WTC11 (cell line): ENCODE measurements at regions not wholly inside any gene's neighbourhood (a gene's known extent, or its start where the extent isn't known, plus 50 kb on each side); places are given as distances from the start of the nearest gene placed in this dataset.
A peak's percentile ranks its signal among the peaks of the same experiment; 100 is the strongest.
"Not testable (repeated sequence)": the region's sequence is repeated elsewhere in the genome, so short reads cannot be mapped to it uniquely, and the experiment has no call there.

ENCODE experiments used
- ATAC-seq: fragments of 200-7000 bp; cut with Tn5 transposase; 2 replicates; pipeline ENCODE4 v1.10.0; 2021; ENCODE audit warnings: mild to moderate bottlenecking, moderate library complexity
- CTCF ChIA-PET: fragments of 300-600 bp; sonication (Branson Sonifier 250); formaldehyde crosslinking; loops from one replicate; lab custom pipeline; 2021; ENCODE audit warnings: antibody characterized with exemption; lab: Charles Lee
- POLR2A ChIA-PET: fragments of 350-600 bp; sonication (Branson Sonifier 250); formaldehyde crosslinking; loops from one replicate; lab custom pipeline; 2021; ENCODE audit warnings: antibody characterized with exemption; lab: Charles Lee
- DNase-seq: peaks from one replicate; pipeline ENCODE4 v3.0.0; 2021; ENCODE audit warnings: low spot score
- H3K27ac Mint-ChIP-seq: 2 replicates; pipeline ENCODE4 v1.8.0; 2021; ENCODE audit warnings: mixed read lengths
- H3K27me3 Mint-ChIP-seq: 2 replicates; pipeline ENCODE4 v1.8.0; 2021; ENCODE audit warnings: low read depth, mild to moderate bottlenecking, moderate library complexity, mixed read lengths
- H3K36me3 Mint-ChIP-seq: 2 replicates; pipeline ENCODE4 v1.8.0; 2021; ENCODE audit warnings: mixed read lengths
- H3K4me1 Mint-ChIP-seq: 2 replicates; pipeline ENCODE4 v1.8.0; 2022; ENCODE audit warnings: mixed read lengths
- H3K4me3 Mint-ChIP-seq: 2 replicates; pipeline ENCODE4 v1.8.0; 2021; ENCODE audit warnings: mild to moderate bottlenecking, moderate library complexity, mixed read lengths
- H3K9me3 Mint-ChIP-seq: 2 replicates; pipeline ENCODE4 v1.8.0; 2021; ENCODE audit warnings: mixed read lengths
- ELF4 ChIP-seq: sonication (generic); formaldehyde crosslinking; IDR thresholded peaks from 2 replicates; pipeline ENCODE4 v1.8.1; 2022; ENCODE audit warnings: low read depth, mild to moderate bottlenecking, moderate library complexity, missing genetic modification reagents
- ETV6 ChIP-seq: sonication (generic); formaldehyde crosslinking; IDR thresholded peaks from 2 replicates; pipeline ENCODE4 v1.8.1; 2022; ENCODE audit warnings: mild to moderate bottlenecking, missing genetic modification reagents
- GABPB1 ChIP-seq: sonication (generic); formaldehyde crosslinking; IDR thresholded peaks from 2 replicates; pipeline ENCODE4 v1.8.1; 2023; ENCODE audit warnings: mild to moderate bottlenecking, missing genetic modification reagents
- JAZF1 ChIP-seq: fragments of 250-450 bp; sonication (Bioruptor Pico); IDR thresholded peaks from 2 replicates; pipeline ENCODE4 v1.9.0; 2021; ENCODE audit warnings: moderate library complexity, mild to moderate bottlenecking, inconsistent platforms
- JUN ChIP-seq: sonication (generic); formaldehyde crosslinking; IDR thresholded peaks from 2 replicates; pipeline ENCODE4 v1.8.0; 2023; ENCODE audit warnings: mild to moderate bottlenecking, missing genetic modification reagents
- KAT7 ChIP-seq: sonication (generic); formaldehyde crosslinking; IDR thresholded peaks from 2 replicates; pipeline ENCODE4 v1.8.1; 2023; ENCODE audit warnings: missing genetic modification reagents, mild to moderate bottlenecking, borderline replicate concordance
- MXD4 ChIP-seq: fragments of 250-450 bp; sonication (Bioruptor Pico); IDR thresholded peaks from 2 replicates; pipeline ENCODE4 v1.8.0; 2021; ENCODE audit warnings: mild to moderate bottlenecking, moderate library complexity, borderline replicate concordance
- MYBL2 ChIP-seq: sonication (generic); formaldehyde crosslinking; IDR thresholded peaks from 2 replicates; pipeline ENCODE4 v1.8.1; 2023; ENCODE audit warnings: mild to moderate bottlenecking, moderate library complexity, missing genetic modification reagents
- OVOL2 ChIP-seq: fragments of 250-450 bp; sonication (Bioruptor Pico); IDR thresholded peaks from 2 replicates; pipeline ENCODE4 v1.9.0; 2021; ENCODE audit warnings: mild to moderate bottlenecking, borderline replicate concordance
- SMAD3 ChIP-seq: sonication (generic); formaldehyde crosslinking; IDR thresholded peaks from 2 replicates; pipeline ENCODE4 v1.8.0; 2022; ENCODE audit warnings: missing genetic modification reagents, mild to moderate bottlenecking, borderline replicate concordance
- TCF7 ChIP-seq: sonication (generic); formaldehyde crosslinking; IDR thresholded peaks from 2 replicates; pipeline ENCODE4 v1.8.0; 2022; ENCODE audit warnings: mild to moderate bottlenecking, low read depth, missing genetic modification reagents, moderate library complexity
- ZBTB43 ChIP-seq: sonication (generic); formaldehyde crosslinking; IDR thresholded peaks from 2 replicates; pipeline ENCODE4 v1.8.1; 2023; ENCODE audit warnings: mild to moderate bottlenecking, missing genetic modification reagents
- ZNF138 ChIP-seq: sonication (generic); formaldehyde crosslinking; conservative IDR thresholded peaks from 2 replicates; pipeline ENCODE4 v1.8.1; 2022; ENCODE audit warnings: mild to moderate bottlenecking, moderate library complexity, missing genetic modification reagents
- TF ChIP-seq, protein P1 (sequence below): fragments of 250-450 bp; sonication (Bioruptor Pico); IDR thresholded peaks from 2 replicates; pipeline ENCODE4 v1.9.0; 2021; ENCODE audit warnings: mild to moderate bottlenecking
- TF ChIP-seq, protein P2 (sequence below): sonication (generic); formaldehyde crosslinking; IDR thresholded peaks from 2 replicates; pipeline ENCODE4 v1.8.1; 2022; ENCODE audit warnings: missing genetic modification reagents, borderline replicate concordance
- TF ChIP-seq, protein P3 (sequence below): sonication (generic); formaldehyde crosslinking; IDR thresholded peaks from 2 replicates; pipeline ENCODE4 v1.8.0; 2022; ENCODE audit warnings: mild to moderate bottlenecking, missing genetic modification reagents
- TF ChIP-seq, protein P4 (sequence below): sonication (generic); formaldehyde crosslinking; IDR thresholded peaks from 2 replicates; pipeline ENCODE4 v1.8.0; 2022; ENCODE audit warnings: missing genetic modification reagents

DNA sequence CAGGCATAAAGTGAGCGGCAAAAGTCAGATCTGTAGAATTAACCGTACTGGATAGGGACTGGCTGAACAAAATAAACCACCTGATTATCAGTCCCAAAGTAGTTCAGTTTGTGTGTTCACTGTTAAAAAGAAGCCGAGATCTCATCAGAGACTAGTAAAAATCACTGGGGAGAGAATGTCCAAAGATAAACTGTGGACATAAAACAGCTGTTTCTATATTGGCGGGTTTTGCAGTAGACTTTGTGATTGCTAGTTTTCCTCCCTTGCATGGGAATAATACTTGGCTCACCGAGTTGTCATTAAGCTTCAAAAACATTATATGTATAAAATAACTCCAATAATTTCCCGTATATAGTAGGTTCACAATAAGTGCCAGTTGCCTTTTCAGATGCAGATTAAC lies 114.2 kb upstream of the ID4 start (continued):
- TF ChIP-seq, protein P1, sequence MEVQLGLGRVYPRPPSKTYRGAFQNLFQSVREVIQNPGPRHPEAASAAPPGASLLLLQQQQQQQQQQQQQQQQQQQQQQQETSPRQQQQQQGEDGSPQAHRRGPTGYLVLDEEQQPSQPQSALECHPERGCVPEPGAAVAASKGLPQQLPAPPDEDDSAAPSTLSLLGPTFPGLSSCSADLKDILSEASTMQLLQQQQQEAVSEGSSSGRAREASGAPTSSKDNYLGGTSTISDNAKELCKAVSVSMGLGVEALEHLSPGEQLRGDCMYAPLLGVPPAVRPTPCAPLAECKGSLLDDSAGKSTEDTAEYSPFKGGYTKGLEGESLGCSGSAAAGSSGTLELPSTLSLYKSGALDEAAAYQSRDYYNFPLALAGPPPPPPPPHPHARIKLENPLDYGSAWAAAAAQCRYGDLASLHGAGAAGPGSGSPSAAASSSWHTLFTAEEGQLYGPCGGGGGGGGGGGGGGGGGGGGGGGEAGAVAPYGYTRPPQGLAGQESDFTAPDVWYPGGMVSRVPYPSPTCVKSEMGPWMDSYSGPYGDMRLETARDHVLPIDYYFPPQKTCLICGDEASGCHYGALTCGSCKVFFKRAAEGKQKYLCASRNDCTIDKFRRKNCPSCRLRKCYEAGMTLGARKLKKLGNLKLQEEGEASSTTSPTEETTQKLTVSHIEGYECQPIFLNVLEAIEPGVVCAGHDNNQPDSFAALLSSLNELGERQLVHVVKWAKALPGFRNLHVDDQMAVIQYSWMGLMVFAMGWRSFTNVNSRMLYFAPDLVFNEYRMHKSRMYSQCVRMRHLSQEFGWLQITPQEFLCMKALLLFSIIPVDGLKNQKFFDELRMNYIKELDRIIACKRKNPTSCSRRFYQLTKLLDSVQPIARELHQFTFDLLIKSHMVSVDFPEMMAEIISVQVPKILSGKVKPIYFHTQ (CRISPR knock-in tag) = no peak
- TF ChIP-seq MYBL2 (CRISPR knock-in tag) (no peak), KAT7 (CRISPR knock-in tag) (no peak), JAZF1 (CRISPR knock-in tag) (no peak), TCF7 (CRISPR knock-in tag) (no peak), SMAD3 (CRISPR knock-in tag) (no peak), JUN (CRISPR knock-in tag) (no peak)
- TF ChIP-seq, protein P2, sequence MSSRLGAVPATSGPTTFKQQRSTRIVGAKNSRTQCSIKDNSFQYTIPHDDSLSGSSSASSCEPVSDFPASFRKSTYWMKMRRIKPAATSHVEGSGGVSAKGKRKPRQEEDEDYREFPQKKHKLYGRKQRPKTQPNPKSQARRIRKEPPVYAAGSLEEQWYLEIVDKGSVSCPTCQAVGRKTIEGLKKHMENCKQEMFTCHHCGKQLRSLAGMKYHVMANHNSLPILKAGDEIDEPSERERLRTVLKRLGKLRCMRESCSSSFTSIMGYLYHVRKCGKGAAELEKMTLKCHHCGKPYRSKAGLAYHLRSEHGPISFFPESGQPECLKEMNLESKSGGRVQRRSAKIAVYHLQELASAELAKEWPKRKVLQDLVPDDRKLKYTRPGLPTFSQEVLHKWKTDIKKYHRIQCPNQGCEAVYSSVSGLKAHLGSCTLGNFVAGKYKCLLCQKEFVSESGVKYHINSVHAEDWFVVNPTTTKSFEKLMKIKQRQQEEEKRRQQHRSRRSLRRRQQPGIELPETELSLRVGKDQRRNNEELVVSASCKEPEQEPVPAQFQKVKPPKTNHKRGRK (CRISPR knock-in tag) = no peak

DNA sequence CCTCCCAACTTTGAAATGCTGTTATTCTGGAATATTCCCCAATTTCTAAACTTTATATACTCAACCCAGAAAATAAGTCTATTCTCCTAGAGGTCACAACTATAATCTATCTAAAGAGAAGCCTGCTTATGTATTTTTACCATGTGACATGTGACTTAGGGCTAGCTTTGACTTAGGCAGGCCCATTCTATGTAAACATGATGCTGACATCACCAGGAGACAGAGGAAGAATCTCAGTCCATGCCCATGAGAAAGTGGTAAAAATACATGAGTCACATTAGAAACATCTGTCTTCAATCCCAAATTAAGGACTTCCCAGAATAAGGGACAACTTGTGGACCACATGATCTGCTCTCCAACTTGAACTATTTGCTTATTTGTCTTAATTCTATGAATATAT lies 113.6 kb upstream of the ID4 start:
- peaks cover 35% of the 10 kb centered on the region for H3K4me1 Mint-ChIP-seq
- ChIA-PET CTCF (interaction anchor here (1.6 kb wide), 1 partner anchor 11 kb away, joined by 3 read pairs; no protein-coding TSS in a partner anchor), POLR2A (no interaction called here)
- TF ChIP-seq ZBTB43 = no peak
- ATAC-seq = no peak
- H3K4me3 Mint-ChIP-seq = no peak overlapping the region
- no peaks in the 10 kb centered on the region for H3K36me3 Mint-ChIP-seq
- DNase-seq = no peak
- H3K9me3 Mint-ChIP-seq = peaks cover 4% of the 10 kb centered on the region; the same call in 1 of the 2 replicates
- H3K27me3 Mint-ChIP-seq = no peaks in the 10 kb centered on the region
- H3K27ac Mint-ChIP-seq = no peak overlapping the region

- DNase-seq, H3K4me3 Mint-ChIP-seq, POLR2A ChIA-PET, H3K27ac Mint-ChIP-seq, H3K27me3 Mint-ChIP-seq, ATAC-seq: not testable (repeated sequence)
- H3K9me3 Mint-ChIP-seq = peaks cover 16% of the 10 kb centered on the region
- H3K4me1 Mint-ChIP-seq = peaks cover 22% of the 10 kb centered on the region
- CTCF ChIA-PET = interaction anchor here (1.6 kb wide), 1 partner anchor 13 kb away, joined by 3 read pairs; no protein-coding TSS in a partner anchor
- H3K36me3 Mint-ChIP-seq = peaks cover 12% of the 10 kb centered on the region
Measured at GRCh38 chr6:19725436-19725835, 111.7 kb upstream of the ID4 start.

DNA sequence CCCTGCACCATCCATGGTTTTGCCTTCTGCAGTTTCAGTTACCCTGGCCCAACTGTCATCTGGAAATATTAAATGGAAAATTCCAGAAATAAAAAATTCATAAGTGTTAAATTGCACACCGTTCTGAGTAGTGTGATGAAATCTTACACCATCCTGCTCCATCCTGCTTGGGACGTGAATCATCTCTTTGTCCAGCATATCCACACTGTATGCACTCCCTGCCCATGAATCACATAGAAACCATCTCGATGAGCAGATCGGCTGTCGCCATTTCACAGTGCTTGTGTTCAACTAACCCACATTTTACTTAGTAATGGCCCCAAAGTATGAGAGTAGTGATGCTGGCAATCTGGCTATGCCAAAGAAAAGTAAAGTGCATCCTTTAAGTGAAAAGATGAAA lies 105.9 kb upstream of the ID4 start:
- no peak for ATAC-seq

GRCh38 chr6:19734061-19734460 lies 103.1 kb upstream of the ID4 start:
- ATAC-seq (peak; percentile 28; the same call in 1 of the 2 replicates), DNase-seq (no peak)
- no peak for TF ChIP-seq SMAD3 (CRISPR knock-in tag)
- TF ChIP-seq, protein P3, sequence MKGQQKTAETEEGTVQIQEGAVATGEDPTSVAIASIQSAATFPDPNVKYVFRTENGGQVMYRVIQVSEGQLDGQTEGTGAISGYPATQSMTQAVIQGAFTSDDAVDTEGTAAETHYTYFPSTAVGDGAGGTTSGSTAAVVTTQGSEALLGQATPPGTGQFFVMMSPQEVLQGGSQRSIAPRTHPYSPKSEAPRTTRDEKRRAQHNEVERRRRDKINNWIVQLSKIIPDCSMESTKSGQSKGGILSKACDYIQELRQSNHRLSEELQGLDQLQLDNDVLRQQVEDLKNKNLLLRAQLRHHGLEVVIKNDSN (CRISPR knock-in tag) = no peak
- TF ChIP-seq, protein P4, sequence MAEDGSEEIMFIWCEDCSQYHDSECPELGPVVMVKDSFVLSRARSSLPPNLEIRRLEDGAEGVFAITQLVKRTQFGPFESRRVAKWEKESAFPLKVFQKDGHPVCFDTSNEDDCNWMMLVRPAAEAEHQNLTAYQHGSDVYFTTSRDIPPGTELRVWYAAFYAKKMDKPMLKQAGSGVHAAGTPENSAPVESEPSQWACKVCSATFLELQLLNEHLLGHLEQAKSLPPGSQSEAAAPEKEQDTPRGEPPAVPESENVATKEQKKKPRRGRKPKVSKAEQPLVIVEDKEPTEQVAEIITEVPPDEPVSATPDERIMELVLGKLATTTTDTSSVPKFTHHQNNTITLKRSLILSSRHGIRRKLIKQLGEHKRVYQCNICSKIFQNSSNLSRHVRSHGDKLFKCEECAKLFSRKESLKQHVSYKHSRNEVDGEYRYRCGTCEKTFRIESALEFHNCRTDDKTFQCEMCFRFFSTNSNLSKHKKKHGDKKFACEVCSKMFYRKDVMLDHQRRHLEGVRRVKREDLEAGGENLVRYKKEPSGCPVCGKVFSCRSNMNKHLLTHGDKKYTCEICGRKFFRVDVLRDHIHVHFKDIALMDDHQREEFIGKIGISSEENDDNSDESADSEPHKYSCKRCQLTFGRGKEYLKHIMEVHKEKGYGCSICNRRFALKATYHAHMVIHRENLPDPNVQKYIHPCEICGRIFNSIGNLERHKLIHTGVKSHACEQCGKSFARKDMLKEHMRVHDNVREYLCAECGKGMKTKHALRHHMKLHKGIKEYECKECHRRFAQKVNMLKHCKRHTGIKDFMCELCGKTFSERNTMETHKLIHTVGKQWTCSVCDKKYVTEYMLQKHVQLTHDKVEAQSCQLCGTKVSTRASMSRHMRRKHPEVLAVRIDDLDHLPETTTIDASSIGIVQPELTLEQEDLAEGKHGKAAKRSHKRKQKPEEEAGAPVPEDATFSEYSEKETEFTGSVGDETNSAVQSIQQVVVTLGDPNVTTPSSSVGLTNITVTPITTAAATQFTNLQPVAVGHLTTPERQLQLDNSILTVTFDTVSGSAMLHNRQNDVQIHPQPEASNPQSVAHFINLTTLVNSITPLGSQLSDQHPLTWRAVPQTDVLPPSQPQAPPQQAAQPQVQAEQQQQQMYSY = no peak
- TF ChIP-seq ELF4 (CRISPR knock-in tag) = no peak
- TF ChIP-seq OVOL2 (CRISPR knock-in tag) = no peak
- Mint-ChIP-seq H3K4me3 (no peak overlapping the region), H3K27ac (no peak overlapping the region), H3K27me3 (no peaks in the 10 kb centered on the region; the same call in none of the 2 replicates), H3K9me3 (peaks cover 20% of the 10 kb centered on the region), H3K36me3 (peaks cover 18% of the 10 kb centered on the region), H3K4me1 (peaks cover 50% of the 10 kb centered on the region)
- CTCF ChIA-PET = no interaction called here
- POLR2A ChIA-PET = no interaction called here

More for the DNA sequence above, 105.9 kb upstream of the ID4 start:
- no peak for DNase-seq
- ChIA-PET POLR2A (no interaction called here), CTCF (no interaction called here)
- Mint-ChIP-seq H3K9me3 (peaks cover 20% of the 10 kb centered on the region), H3K27ac (no peak overlapping the region), H3K36me3 (peaks cover 18% of the 10 kb centered on the region), H3K27me3 (no peaks in the 10 kb centered on the region; the same call in 1 of the 2 replicates), H3K4me3 (no peak overlapping the region), H3K4me1 (peaks cover 50% of the 10 kb centered on the region)
- TF ChIP-seq ZNF138 = no peak
- peak; percentile 92 for TF ChIP-seq GABPB1
- no peak for TF ChIP-seq ETV6
- TF ChIP-seq MXD4 (CRISPR knock-in tag) = no peak
